ENCODE measurements at regions not wholly inside any gene's neighbourhood (a gene's known extent, or its start where the extent isn't known, plus 50 kb on each side); places are given as distances from the start of the nearest gene placed in this dataset.

- CTCF ChIA-PET, result interaction anchor here (5.9 kb wide), 1 partner anchor 256 kb away, joined by 279 read pairs; no protein-coding TSS in a partner anchor
These were observed 209.2 kb downstream of the MBL2 start for GRCh38 chr10:52563360-52563759.

More at GRCh38 chr10:52563360-52563759, 209.2 kb downstream of the MBL2 start:
- POLR2A ChIA-PET, result no interaction called here
- Histone ChIP-seq H3K9me1 (replicated peaks; ENCODE audit: control insufficient read depth, extremely low read depth, insufficient read depth, low read length) (no peaks in the 10 kb centered on the region), H3K4me1 (ENCODE audit: control insufficient read depth, extremely low read depth, insufficient read depth, low read length) (peaks cover 14% of the 10 kb centered on the region), H3K27ac (ENCODE audit: insufficient read depth, low read depth, low read length) (no peak overlapping the region), H3K4me3 (replicated peaks in 1 of 3; ENCODE audit: insufficient read depth in 1 of 3, low read depth in 1 of 3, low read length in 3 of 3) (no peak overlapping the region), H3K27me3 (ENCODE audit: control insufficient read depth in 2 of 2, insufficient read depth in 2 of 2, low read length in 2 of 2) (no peaks in the 10 kb centered on the region), H3K4me2 (ENCODE audit: insufficient read depth, low read length) (no peak overlapping the region), H3K9ac (replicated peaks; ENCODE audit: extremely low read depth, insufficient read depth, low read length) (no peak overlapping the region), H3K79me2 (ENCODE audit: control insufficient read depth, insufficient read depth, low read length) (no peaks in the 10 kb centered on the region), H3K9me3 (replicated peaks; ENCODE audit: control insufficient read depth, insufficient read depth, low read length) (no peaks in the 10 kb centered on the region), H2AFZ (ENCODE audit: low read depth, low read length) (no peak overlapping the region), H4K20me1 (replicated peaks; ENCODE audit: control insufficient read depth, extremely low read depth, insufficient read depth, low read length) (no peaks in the 10 kb centered on the region), H3K36me3 (ENCODE audit: control insufficient read depth in 2 of 2, extremely low read depth in 1 of 2, insufficient read depth in 2 of 2, low read length in 2 of 2) (no peaks in the 10 kb centered on the region)
- no peak for DNase-seq (ENCODE audit: low read depth, low spot score)
- intact Hi-C loops (cut with micrococcal nuclease) (no loop called here), dilution Hi-C loops (cut with MboI; ENCODE audit: extremely low pct_ligation_motif_present, low sequenced_read_pairs) (no loop called here)
- TF ChIP-seq CTCF (IDR thresholded peaks at IDR 0.05; ENCODE audit: extremely low read depth in 1 of 2, insufficient read depth in 1 of 2, low read depth in 1 of 2, low read length in 2 of 2) (no peak), JUN (IDR thresholded peaks at IDR 0.05; ENCODE audit: borderline replicate concordance, insufficient read depth, insufficient read length, low read depth) (no peak), POLR2AphosphoS5 (IDR thresholded peaks at IDR 0.05; ENCODE audit: insufficient read depth, low read depth, low read length) (no peak), MAX (IDR thresholded peaks at IDR 0.05; ENCODE audit: insufficient read depth, insufficient read length) (no peak), POLR2A (IDR thresholded peaks at IDR 0.05; ENCODE audit: low read depth, low read length) (no peak), GATA2 (IDR thresholded peaks at IDR 0.05; ENCODE audit: insufficient read depth, insufficient read length, low read depth, low read length) (no peak), EZH2 (IDR thresholded peaks at IDR 0.05; ENCODE audit: borderline replicate concordance, low read depth, low read length, severe bottlenecking) (no peak), FOS (IDR thresholded peaks at IDR 0.05; ENCODE audit: borderline replicate concordance, insufficient read depth, low read length) (no peak), MYC (IDR thresholded peaks at IDR 0.05; ENCODE audit: low read depth, low read length) (no peak)
- no TSS peak for BruUV-seq (replicated peaks)
- FAIRE-seq, result no peak
